SU-DHL-6 (cell line): ENCODE measurements at regions not wholly inside any gene's neighbourhood (a gene's known extent, or its start where the extent isn't known, plus 50 kb on each side); places are given as distances from the start of the nearest gene placed in this dataset.
"Not testable (repeated sequence)": the region's sequence is repeated elsewhere in the genome, so short reads cannot be mapped to it uniquely, and the experiment has no call there.

ENCODE experiments used
- H2AFZ ChIP-seq: fragments of 200-600 bp; sonication (generic); 2 replicates; pipeline ENCODE4 v1.6.1; 2014; ENCODE audit warnings: low read depth, mild to moderate bottlenecking, moderate library complexity, mixed read lengths, antibody characterized with exemption, low read length; ENCODE audit not compliant: severe bottlenecking
- H3F3A ChIP-seq: fragments of 200-600 bp; shearing (Covaris generic); 2 replicates; pipeline ENCODE4 v1.6.0; 2016; ENCODE audit warnings: antibody characterized with exemption, mild to moderate bottlenecking; ENCODE audit not compliant: insufficient read depth
- H3K27ac ChIP-seq: fragments of 200-600 bp; sonication (generic); 2 replicates; pipeline ENCODE4 v1.5.1; 2016; ENCODE audit warnings: low read depth, mild to moderate bottlenecking, low read length, moderate library complexity, mixed read lengths
- H3K27me3 ChIP-seq: fragments of 200-600 bp; sonication (generic), shearing (Covaris generic); 2 replicates; pipeline ENCODE4 v1.6.0; 2014; ENCODE audit warnings: mild to moderate bottlenecking, low read length
- H3K36me3 ChIP-seq: fragments of 200-600 bp; sonication (generic); 2 replicates; pipeline ENCODE4 v1.6.1; 2014; ENCODE audit warnings: mild to moderate bottlenecking, low read length, mixed read lengths
- H3K4me2 ChIP-seq: fragments of 300-600, 200-600 bp; shearing (Covaris generic), sonication (generic); 2 replicates; pipeline ENCODE4 v1.6.0; 2014; ENCODE audit warnings: low read length, low read depth, mild to moderate bottlenecking; ENCODE audit not compliant: poor library complexity, severe bottlenecking
- H3K4me3 ChIP-seq: fragments of 200-600 bp; sonication (generic); 2 replicates; pipeline ENCODE4 v1.5.1; 2014; ENCODE audit warnings: antibody characterized with exemption, low read length, mild to moderate bottlenecking, mixed read lengths; ENCODE audit not compliant: insufficient read depth, poor library complexity, severe bottlenecking
- H3K79me2 ChIP-seq: fragments of 200-600 bp; sonication (generic); 2 replicates; pipeline ENCODE4 v1.6.1; 2014; ENCODE audit warnings: mild to moderate bottlenecking, low read length, moderate library complexity; ENCODE audit not compliant: insufficient read depth
- H3K9ac ChIP-seq: fragments of 200-600 bp; sonication (generic); 2 replicates; pipeline ENCODE4 v1.7.0; 2014; ENCODE audit warnings: mild to moderate bottlenecking, low read length
- H3K9me2 ChIP-seq: fragments of 200-600 bp; sonication (generic); replicated peaks from 2 replicates; pipeline ENCODE4 v1.6.1; 2014; ENCODE audit warnings: low read length; ENCODE audit not compliant: insufficient read depth
- H3K9me3 ChIP-seq: fragments of 200-600 bp; sonication (generic); 2 replicates; pipeline ENCODE4 v1.6.1; 2014; ENCODE audit warnings: low read length, mixed read lengths; ENCODE audit not compliant: insufficient read depth
- H4K20me1 ChIP-seq: fragments of 200-600 bp; sonication (generic); 2 replicates; pipeline ENCODE4 v1.6.1; 2014; ENCODE audit warnings: low read depth, mild to moderate bottlenecking, antibody characterized with exemption, low read length, moderate library complexity, mixed read lengths
- CTCF ChIP-seq: fragments of 200-600 bp; sonication (generic); IDR thresholded peaks from one replicate; pipeline ENCODE4 v1.5.1; 2017; ENCODE audit warnings: antibody characterized with exemption, mild to moderate bottlenecking, low read length, moderate library complexity; ENCODE audit not compliant: insufficient read depth, poor library complexity, severe bottlenecking
- EZH2phosphoT487 ChIP-seq: fragments of 200-600 bp; sonication (generic), shearing (Covaris generic); conservative IDR thresholded peaks from 2 replicates; pipeline ENCODE4 v1.6.1; 2018; ENCODE audit warnings: mild to moderate bottlenecking, antibody characterized with exemption, low read length, moderate library complexity, mixed read lengths

GRCh38 chr7:68218461-68218860 lies 1221.8 kb downstream of the TYW1 start:
- TF ChIP-seq EZH2phosphoT487 (no peak), CTCF (no peak)
- no peaks in the 10 kb centered on the region for H3K79me2 ChIP-seq

DNA sequence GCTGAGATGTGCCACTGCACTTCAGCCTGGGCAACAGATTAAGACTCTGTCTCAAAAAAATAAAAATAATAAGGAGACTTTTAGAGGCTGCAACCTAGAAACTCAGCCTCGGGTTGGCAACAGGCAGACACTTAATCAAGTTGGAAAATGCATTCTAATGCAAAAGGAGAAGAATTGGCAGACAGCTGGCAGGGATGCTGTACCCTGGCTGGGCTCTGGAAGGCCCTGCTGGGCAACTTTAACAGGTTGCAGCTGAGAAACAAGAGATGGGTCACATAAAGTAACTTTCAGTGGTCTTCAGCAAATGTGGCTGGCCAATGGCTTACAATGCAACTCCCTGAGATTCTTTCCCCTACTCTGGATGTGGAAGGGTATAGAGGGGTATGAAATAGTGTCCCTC lies 1225.7 kb downstream of the TYW1 start:
- Histone ChIP-seq H3K36me3 (no peaks in the 10 kb centered on the region), H3F3A (no peaks in the 10 kb centered on the region), H3K27ac (no peak overlapping the region), H2AFZ (no peak overlapping the region), H4K20me1 (no peaks in the 10 kb centered on the region), H3K79me2 (no peaks in the 10 kb centered on the region), H3K4me2 (no peak overlapping the region), H3K9me3 (peaks cover 11% of the 10 kb centered on the region), H3K9me2 (no peaks in the 10 kb centered on the region), H3K4me3 (no peak overlapping the region), H3K9ac (no peak overlapping the region), H3K27me3 (no peaks in the 10 kb centered on the region)
- TF ChIP-seq EZH2phosphoT487, result no peak

More at GRCh38 chr7:68218461-68218860, 1221.8 kb downstream of the TYW1 start:
- Histone ChIP-seq H3K9ac (no peak overlapping the region), H4K20me1 (no peaks in the 10 kb centered on the region), H3K9me3 (peaks cover 11% of the 10 kb centered on the region), H3K4me3 (no peak overlapping the region), H3F3A (no peaks in the 10 kb centered on the region), H3K36me3 (no peaks in the 10 kb centered on the region), H2AFZ (no peak overlapping the region), H3K27me3 (no peaks in the 10 kb centered on the region), H3K9me2 (no peaks in the 10 kb centered on the region), H3K4me2 (no peak overlapping the region), H3K27ac (no peak overlapping the region)

DNA sequence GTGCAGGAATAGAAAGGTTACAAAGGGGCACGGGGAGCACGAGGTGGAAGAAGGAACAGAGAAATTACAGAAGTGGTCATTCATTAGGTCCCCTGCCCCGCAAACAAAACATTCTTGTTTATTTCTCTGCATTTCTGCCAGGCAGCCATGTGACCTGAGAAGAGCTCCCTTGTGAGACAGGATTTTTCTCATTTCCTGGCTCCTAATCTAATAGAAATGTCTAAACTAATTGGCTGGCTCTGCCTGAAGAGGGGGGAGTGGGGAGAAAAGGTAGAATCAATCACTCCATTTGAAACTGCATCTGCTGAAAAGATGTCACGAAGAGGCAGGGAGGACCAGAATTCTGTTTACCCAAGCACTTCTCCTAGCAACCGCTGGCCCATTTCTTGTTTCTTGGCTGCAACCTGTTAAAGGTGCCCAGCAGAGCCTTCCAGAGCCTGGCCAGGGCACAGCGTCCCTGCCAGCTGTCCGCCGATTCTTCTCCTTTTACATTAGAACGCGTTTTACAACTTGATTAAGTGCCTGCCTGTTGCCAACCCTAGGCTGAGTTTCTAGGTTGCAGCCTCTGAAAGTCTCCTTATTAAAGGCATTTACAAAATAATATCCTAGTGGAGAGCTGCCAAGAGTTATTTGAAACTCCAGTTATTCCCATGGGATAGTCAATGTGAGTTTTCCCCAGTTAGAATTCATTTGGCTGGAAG lies 1227.6 kb downstream of the TYW1 start:
- Histone ChIP-seq H3K36me3 (no peaks in the 10 kb centered on the region), H3K27me3 (no peaks in the 10 kb centered on the region), H4K20me1 (no peaks in the 10 kb centered on the region), H3K4me3 (no peak overlapping the region), H3K9me2 (no peaks in the 10 kb centered on the region), H3K79me2 (no peaks in the 10 kb centered on the region), H3K9ac (no peak overlapping the region), H3F3A (no peaks in the 10 kb centered on the region), H2AFZ (no peak overlapping the region), H3K9me3 (no peaks in the 10 kb centered on the region), H3K4me2 (no peak overlapping the region), H3K27ac (no peak overlapping the region)
- TF ChIP-seq CTCF, result no peak
- no peak for TF ChIP-seq EZH2phosphoT487

- not testable (repeated sequence) for H3K9me2 ChIP-seq, H2AFZ ChIP-seq, H3K9me3 ChIP-seq, H3K9ac ChIP-seq, H3K27me3 ChIP-seq, H3K79me2 ChIP-seq, H3K27ac ChIP-seq, H3K4me3 ChIP-seq, H4K20me1 ChIP-seq, H3K36me3 ChIP-seq, H3F3A ChIP-seq, H3K4me2 ChIP-seq
Measured at GRCh38 chr7:68231011-68231410, 1234.4 kb downstream of the TYW1 start.
